ENCODE measurements at regions not wholly inside any gene's neighbourhood (a gene's known extent, or its start where the extent isn't known, plus 50 kb on each side); places are given as distances from the start of the nearest gene placed in this dataset.

- no peak for TF ChIP-seq CTCF (IDR thresholded peaks at IDR 0.05; ENCODE audit: low read length)
- TF ChIP-seq EZH2 (IDR thresholded peaks at IDR 0.05; ENCODE audit: borderline replicate concordance, low read length), result no peak
Observed at GRCh38 chr4:57320217-57320616, 210.0 kb upstream of the IGFBP7 start.

Measured in OCI-LY1 (cell line).